ENCODE measurements at regions not wholly inside any gene's neighbourhood (a gene's known extent, or its start where the extent isn't known, plus 50 kb on each side); places are given as distances from the start of the nearest gene placed in this dataset.
"Not testable (repeated sequence)": the region's sequence is repeated elsewhere in the genome, so short reads cannot be mapped to it uniquely, and the experiment has no call there.

- DNase-seq: no peak
Observed at GRCh38 chr14:86129426-86129825, 599.5 kb downstream of the FLRT2 start.

GRCh38 chr14:86124328-86124727 is 594.4 kb downstream of the FLRT2 start:
- no peak for DNase-seq

GRCh38 chr14:86115972-86116371 is 586.0 kb downstream of the FLRT2 start:
- no peak for DNase-seq

GRCh38 chr14:86110871-86111270 is 580.9 kb downstream of the FLRT2 start:
- DNase-seq: not testable (repeated sequence)

GRCh38 chr14:86104691-86105265 is 574.8 kb downstream of the FLRT2 start:
- DNase-seq: no peak

GRCh38 chr14:86094512-86094911 is 564.6 kb downstream of the FLRT2 start:
- no peak for DNase-seq

- peak; percentile 9 for DNase-seq
Observed at GRCh38 chr14:86091811-86092210, 561.9 kb downstream of the FLRT2 start.

GRCh38 chr14:86088156-86088555 is 558.2 kb downstream of the FLRT2 start:
- DNase-seq: no peak

- DNase-seq: no peak
Observed at GRCh38 chr14:86087377-86087776, 557.4 kb downstream of the FLRT2 start.

GRCh38 chr14:86086962-86087361 is 557.0 kb downstream of the FLRT2 start:
- DNase-seq: no peak

- no peak for DNase-seq
Observed at GRCh38 chr14:86084097-86084496, 554.2 kb downstream of the FLRT2 start.

- no peak for DNase-seq
Observed at GRCh38 chr14:86083616-86084015, 553.7 kb downstream of the FLRT2 start.

GRCh38 chr14:86072116-86072894 is 542.4 kb downstream of the FLRT2 start:
- no peak for DNase-seq

- DNase-seq: no peak
Observed at GRCh38 chr14:86066651-86067050, 536.7 kb downstream of the FLRT2 start.

GRCh38 chr14:86065407-86065806 is 535.5 kb downstream of the FLRT2 start:
- no peak for DNase-seq

- DNase-seq: not testable (repeated sequence)
Observed at GRCh38 chr14:86064595-86064994, 534.7 kb downstream of the FLRT2 start.

GRCh38 chr14:86057018-86057667 is 527.2 kb downstream of the FLRT2 start:
- peak; percentile 31 for DNase-seq

- DNase-seq: peak; percentile 7
Observed at GRCh38 chr14:86055512-86056075, 525.6 kb downstream of the FLRT2 start.

- no peak for DNase-seq
Observed at GRCh38 chr14:86052868-86053267, 522.9 kb downstream of the FLRT2 start.

- no peak for DNase-seq
Observed at GRCh38 chr14:86050757-86051156, 520.8 kb downstream of the FLRT2 start.

GRCh38 chr14:86050072-86050683 is 520.2 kb downstream of the FLRT2 start:
- no peak for DNase-seq

- DNase-seq: no peak
Observed at GRCh38 chr14:86039176-86039575, 509.2 kb downstream of the FLRT2 start.
